ENCODE measurements at regions not wholly inside any gene's neighbourhood (a gene's known extent, or its start where the extent isn't known, plus 50 kb on each side); places are given as distances from the start of the nearest gene placed in this dataset.
"Not testable (repeated sequence)": the region's sequence is repeated elsewhere in the genome, so short reads cannot be mapped to it uniquely, and the experiment has no call there.

GRCh38 chr7:138317044-138317596 lies 142.9 kb upstream of the TRIM24 start:
- DNase-seq (ENCODE audit: low spot score), result no peak

GRCh38 chr7:138324941-138325340 lies 135.1 kb upstream of the TRIM24 start:
- DNase-seq (ENCODE audit: low spot score), result no peak

- no peak for DNase-seq (ENCODE audit: low spot score)
Measured at GRCh38 chr7:138325434-138325833, 134.6 kb upstream of the TRIM24 start.

GRCh38 chr7:138328215-138328614 lies 131.8 kb upstream of the TRIM24 start:
- no peak for DNase-seq (ENCODE audit: low spot score)

GRCh38 chr7:138332850-138333249 lies 127.2 kb upstream of the TRIM24 start:
- DNase-seq (ENCODE audit: low spot score), result not testable (repeated sequence)

- no peak for DNase-seq (ENCODE audit: low spot score)
Measured at GRCh38 chr7:138338361-138338760, 121.7 kb upstream of the TRIM24 start.

- DNase-seq (ENCODE audit: low spot score), result not testable (repeated sequence)
Measured at GRCh38 chr7:138339229-138339628, 120.8 kb upstream of the TRIM24 start.

- no peak for DNase-seq (ENCODE audit: low spot score)
Measured at GRCh38 chr7:138342990-138343389, 117.1 kb upstream of the TRIM24 start.

- DNase-seq (ENCODE audit: low spot score), result no peak
Measured at GRCh38 chr7:138345567-138345966, 114.5 kb upstream of the TRIM24 start.

- DNase-seq (ENCODE audit: low spot score), result no peak
Measured at GRCh38 chr7:138346975-138347374, 113.1 kb upstream of the TRIM24 start.

- DNase-seq (ENCODE audit: low spot score), result no peak
Measured at GRCh38 chr7:138349841-138350700, 110.0 kb upstream of the TRIM24 start.

GRCh38 chr7:138350701-138351357 lies 109.2 kb upstream of the TRIM24 start:
- no peak for DNase-seq (ENCODE audit: low spot score)

- DNase-seq (ENCODE audit: low spot score), result peak; percentile 46
Measured at GRCh38 chr7:138352570-138353461, 107.2 kb upstream of the TRIM24 start.

GRCh38 chr7:138354066-138354465 lies 106.0 kb upstream of the TRIM24 start:
- no peak for DNase-seq (ENCODE audit: low spot score)

- no peak for DNase-seq (ENCODE audit: low spot score)
Measured at GRCh38 chr7:138355254-138355653, 104.8 kb upstream of the TRIM24 start.

GRCh38 chr7:138358850-138359341 lies 101.2 kb upstream of the TRIM24 start:
- DNase-seq (ENCODE audit: low spot score), result no peak

- no peak for DNase-seq (ENCODE audit: low spot score)
Measured at GRCh38 chr7:138359870-138360559, 100.0 kb upstream of the TRIM24 start.

- no peak for DNase-seq (ENCODE audit: low spot score)
Measured at GRCh38 chr7:138363721-138364120, 96.3 kb upstream of the TRIM24 start.

GRCh38 chr7:138366137-138366536 lies 93.9 kb upstream of the TRIM24 start:
- DNase-seq (ENCODE audit: low spot score), result not testable (repeated sequence)

- DNase-seq (ENCODE audit: low spot score), result not testable (repeated sequence)
Measured at GRCh38 chr7:138366676-138367075, 93.4 kb upstream of the TRIM24 start.

- DNase-seq (ENCODE audit: low spot score), result no peak
Measured at GRCh38 chr7:138369797-138370196, 90.3 kb upstream of the TRIM24 start.

All from ecto neural progenitor cell (in vitro differentiated cells).